CD4-positive, alpha-beta T cell treated with Interleukin-17A for 4 hours (primary cell): ENCODE measurements at regions not wholly inside any gene's neighbourhood (a gene's known extent, or its start where the extent isn't known, plus 50 kb on each side); places are given as distances from the start of the nearest gene placed in this dataset.
A peak's percentile ranks its signal among the peaks of the same experiment; 100 is the strongest.

Source experiments
- DNase-seq: peaks from one replicate; pipeline ENCODE4 v3.0.0-alpha.2; 2020; ENCODE audit warnings: mixed read lengths

DNA sequence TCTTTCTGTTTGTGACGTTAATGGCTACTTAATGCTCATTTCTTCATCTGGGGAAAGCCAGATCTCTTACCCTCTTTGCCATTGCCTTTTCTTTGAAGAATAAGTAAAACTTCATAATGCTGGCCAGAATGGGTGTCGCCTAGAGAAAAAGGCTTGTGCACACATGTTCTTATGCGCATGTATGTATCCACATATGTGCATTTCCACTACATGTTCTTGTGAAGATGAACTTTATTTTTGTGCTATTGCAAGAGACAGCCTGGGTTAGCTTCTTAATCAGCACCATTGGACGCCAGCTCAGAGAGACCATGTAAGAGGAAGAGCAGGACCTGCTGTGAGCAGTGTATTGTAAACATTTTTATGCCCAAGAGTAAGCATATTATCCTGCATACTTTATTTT, 178.7 kb downstream of the SPRY1 start:
- no peak for DNase-seq

- no peak for DNase-seq
Observed at GRCh38 chr4:123577225-123577906, 180.8 kb downstream of the SPRY1 start.

GRCh38 chr4:123578276-123579029, 181.9 kb downstream of the SPRY1 start:
- no peak for DNase-seq

- DNase-seq = no peak
Observed at GRCh38 chr4:123579961-123580360, 183.4 kb downstream of the SPRY1 start.

GRCh38 chr4:123580981-123581664, 184.5 kb downstream of the SPRY1 start:
- DNase-seq = no peak

DNA sequence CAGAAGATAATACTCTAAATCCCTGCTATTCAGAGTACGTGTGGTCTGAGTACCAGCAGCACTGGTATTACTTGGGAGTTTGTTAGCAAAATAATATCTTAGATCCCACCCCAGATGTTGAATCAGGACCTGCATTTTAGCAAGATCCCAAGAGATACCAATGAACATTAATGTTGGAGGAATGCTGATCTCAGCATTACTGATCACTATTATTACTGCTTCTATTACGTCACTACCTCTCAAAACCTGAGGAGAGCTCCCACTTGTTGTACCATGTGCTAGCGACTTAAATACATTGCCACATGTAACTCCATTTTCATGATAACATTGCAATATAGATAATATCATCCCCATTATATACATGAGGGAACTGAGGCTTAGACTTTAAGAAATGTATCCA, 185.2 kb downstream of the SPRY1 start:
- no peak for DNase-seq

GRCh38 chr4:123583043-123583442, 186.4 kb downstream of the SPRY1 start:
- no peak for DNase-seq

DNA sequence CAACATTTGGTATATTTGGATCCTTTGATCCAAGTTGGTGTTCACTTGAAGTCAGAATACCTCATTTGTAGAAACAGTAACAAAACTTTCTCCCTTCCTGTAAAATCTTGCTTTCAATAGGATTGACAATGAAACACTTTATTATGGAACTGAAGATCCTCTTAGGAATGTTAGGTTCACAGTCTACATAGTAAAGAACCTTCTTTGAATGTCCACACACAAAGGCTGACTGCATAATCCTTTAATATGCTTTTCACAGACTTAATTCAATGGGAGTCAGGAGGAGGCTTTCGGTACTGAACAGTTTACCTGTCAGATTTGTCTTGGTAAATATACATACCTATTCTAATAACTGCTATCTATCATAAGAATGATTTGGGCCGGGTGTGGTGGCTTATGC, 188.5 kb downstream of the SPRY1 start:
- DNase-seq = no peak

- DNase-seq = no peak
Observed at GRCh38 chr4:123587983-123588494, 191.4 kb downstream of the SPRY1 start.

GRCh38 chr4:123588631-123589241, 192.1 kb downstream of the SPRY1 start:
- no peak for DNase-seq

DNA sequence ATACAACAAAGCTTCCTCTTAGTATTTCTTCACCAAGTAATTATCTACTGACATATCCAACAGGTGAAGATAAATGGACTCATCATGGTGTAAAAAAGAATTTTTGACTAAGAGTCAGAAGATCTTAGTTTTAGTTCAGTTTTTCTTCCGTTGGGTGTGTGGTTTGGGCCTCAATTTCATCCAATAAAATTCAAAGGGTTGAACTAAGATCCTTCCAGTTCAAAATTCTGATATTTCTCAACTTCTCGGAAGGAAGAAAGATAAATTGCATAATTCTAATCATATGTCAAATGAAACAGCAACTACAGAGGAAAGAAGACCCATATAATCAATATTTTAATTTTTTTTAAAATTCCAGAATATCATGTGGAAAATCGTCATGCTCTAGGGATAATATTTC, 192.7 kb downstream of the SPRY1 start:
- DNase-seq = no peak

GRCh38 chr4:123591875-123592274, 195.3 kb downstream of the SPRY1 start:
- DNase-seq = no peak

DNA sequence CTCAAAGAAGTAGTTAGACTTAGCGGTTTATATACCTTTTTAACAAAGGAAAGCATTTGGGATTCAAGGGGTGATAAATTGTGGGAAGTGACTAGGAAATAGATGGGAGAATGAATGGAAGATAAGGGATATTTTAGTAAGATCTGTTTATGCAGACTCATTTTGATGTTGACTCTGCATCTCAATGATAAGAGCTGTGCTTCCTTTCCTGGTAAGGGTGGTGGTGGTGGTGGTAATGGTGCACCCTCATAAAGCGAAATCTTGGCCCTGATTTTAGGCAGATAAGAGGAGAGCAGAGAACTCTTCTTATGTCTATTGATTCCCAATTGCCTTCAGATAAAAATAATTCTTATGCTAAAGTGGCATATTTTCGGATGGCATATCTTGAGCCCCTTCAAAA, 197.1 kb downstream of the SPRY1 start:
- no peak for DNase-seq

DNA sequence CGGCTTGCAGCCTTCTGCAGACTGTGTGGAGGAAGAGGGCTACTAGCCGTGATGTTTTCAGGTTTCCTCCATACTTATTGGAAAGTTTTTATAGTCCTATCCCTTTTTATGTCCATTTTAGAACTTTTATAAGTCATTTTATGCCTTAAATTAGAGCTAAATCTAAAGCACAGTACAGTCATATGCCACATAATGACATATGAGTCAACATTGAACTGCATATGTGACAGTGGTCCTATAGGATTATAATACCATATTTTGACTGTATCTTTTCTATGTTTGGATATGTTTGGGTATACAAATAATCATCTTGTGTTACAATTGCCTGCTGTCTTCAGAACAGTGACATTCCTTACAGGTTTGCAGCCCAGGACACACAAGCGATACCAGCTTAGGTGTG, 200.2 kb downstream of the SPRY1 start:
- DNase-seq = no peak

DNA sequence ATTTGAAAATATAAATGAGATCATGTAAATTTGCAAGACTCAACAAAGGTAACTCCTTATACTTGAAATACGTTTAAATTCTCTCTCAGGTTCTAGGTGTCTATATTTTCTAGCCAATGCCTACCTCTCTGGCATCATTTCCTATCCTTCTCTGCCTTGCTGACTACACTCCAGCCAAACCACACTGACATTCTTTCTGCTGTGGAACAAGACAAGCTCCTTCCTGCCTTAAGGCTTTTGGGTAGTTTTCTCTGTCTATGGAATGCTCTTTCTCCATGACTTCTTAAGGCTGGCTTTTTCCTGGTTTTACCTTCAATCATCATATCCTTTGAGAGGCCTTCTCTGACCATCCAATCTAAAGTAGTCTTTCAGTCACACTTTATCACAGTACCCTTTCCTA, 201.0 kb downstream of the SPRY1 start:
- DNase-seq = no peak

GRCh38 chr4:123598331-123598730, 201.7 kb downstream of the SPRY1 start:
- no peak for DNase-seq

- DNase-seq = no peak
Observed at GRCh38 chr4:123599061-123599919, 202.7 kb downstream of the SPRY1 start.

DNA sequence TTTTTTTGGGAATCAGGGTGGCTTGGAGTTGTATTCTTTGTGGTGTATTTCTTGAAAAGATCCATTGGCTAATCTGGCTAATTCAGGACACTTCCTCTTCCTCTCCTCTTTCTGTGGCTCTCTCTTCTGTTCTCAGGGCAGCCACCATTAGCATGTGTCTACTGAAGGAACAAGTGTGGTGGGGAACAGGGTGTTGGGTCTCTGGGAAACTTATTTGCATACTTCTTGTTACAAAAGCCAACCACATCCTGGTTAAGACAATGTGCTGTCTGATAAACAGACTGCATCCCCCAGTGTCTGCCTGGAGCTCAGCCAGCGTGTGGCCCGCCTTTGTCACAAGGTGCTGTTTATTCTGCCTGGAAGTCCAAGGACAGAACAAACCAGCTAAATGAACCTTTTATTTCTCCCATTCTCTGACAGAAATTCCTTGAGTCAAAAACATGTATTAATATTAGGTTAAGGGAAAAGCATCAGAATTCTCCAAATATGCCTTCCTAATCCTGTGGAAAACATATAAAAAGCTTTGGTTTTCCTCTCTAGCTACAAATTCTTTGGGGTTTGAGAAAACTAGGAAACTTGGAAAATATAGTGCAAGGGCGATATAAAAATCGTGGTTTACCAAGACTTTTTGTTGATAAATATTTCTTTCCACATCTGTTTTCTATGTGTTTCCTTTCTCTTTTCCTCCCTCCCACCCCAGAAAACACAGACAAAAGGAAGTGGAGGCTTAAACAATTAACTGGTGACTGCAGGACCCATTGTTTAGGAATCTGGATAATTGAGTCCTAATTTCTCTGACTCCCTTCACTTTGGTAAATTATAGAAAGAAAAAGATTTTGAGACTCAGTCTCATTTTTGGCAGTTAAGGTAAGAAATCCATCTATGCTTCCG, 203.6 kb downstream of the SPRY1 start:
- peak; percentile 63 for DNase-seq

- no peak for DNase-seq
Observed at GRCh38 chr4:123600987-123601904, 204.7 kb downstream of the SPRY1 start.

DNA sequence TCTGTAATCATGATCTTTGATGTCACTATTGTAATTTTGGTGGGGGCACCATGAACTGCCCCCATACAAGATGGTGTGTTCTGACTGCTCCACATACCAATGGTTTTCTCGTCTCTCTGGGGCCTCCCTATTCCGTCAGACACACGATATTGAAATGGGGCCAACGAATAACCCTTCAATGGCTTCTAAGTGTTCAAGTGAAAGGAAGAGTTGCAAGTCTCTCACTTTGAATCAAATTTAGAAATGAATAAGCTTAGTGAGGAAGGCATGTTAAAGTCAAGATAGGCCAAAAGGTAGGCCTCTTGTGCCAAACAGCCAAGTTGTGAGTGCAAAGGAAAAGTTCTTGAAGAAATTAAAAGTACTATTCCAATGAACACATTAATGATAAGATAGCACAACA, 205.4 kb downstream of the SPRY1 start:
- DNase-seq = no peak
